Skeletal muscle tissue (tissue), 3 donors: ENCODE measurements at regions not wholly inside any gene's neighbourhood (a gene's known extent, or its start where the extent isn't known, plus 50 kb on each side); places are given as distances from the start of the nearest gene placed in this dataset.

Experiments used
- H3K27ac ChIP-seq: one replicate; pipeline ENCODE4 v1.7.0; 2013; ENCODE audit warnings: mild to moderate bottlenecking, low read depth, low read length, inconsistent platforms
- H3K27me3 ChIP-seq, 3 donors: one replicate each; pipeline ENCODE4 v1.7.0; 2013; ENCODE audit warnings: low read length in 3 of 3; ENCODE audit not compliant: control insufficient read depth in 3 of 3, insufficient read depth in 3 of 3
- H3K36me3 ChIP-seq, 3 donors: one replicate each; pipeline ENCODE4 v1.7.0; 2013; ENCODE audit warnings: low read length in 3 of 3; ENCODE audit not compliant: control insufficient read depth in 3 of 3, insufficient read depth in 3 of 3
- H3K4me1 ChIP-seq, 3 donors: one replicate each; pipeline ENCODE4 v1.7.0; 2013; ENCODE audit warnings: low read length in 3 of 3, mild to moderate bottlenecking in 3 of 3; ENCODE audit not compliant: control insufficient read depth in 3 of 3, insufficient read depth in 3 of 3
- H3K4me3 ChIP-seq, 3 donors: one replicate each; pipeline ENCODE4 v1.7.0; 2013; ENCODE audit warnings: low read length in 3 of 3
- H3K9ac ChIP-seq, 3 donors: one replicate each; pipeline ENCODE4 v1.7.0; 2013; ENCODE audit warnings: low read length in 3 of 3, mild to moderate bottlenecking in 3 of 3, moderate library complexity in 2 of 3, low read depth in 1 of 3
- H3K9me3 ChIP-seq, 3 donors: one replicate each; pipeline ENCODE4 v1.7.0; 2013; ENCODE audit warnings: low read length in 3 of 3; ENCODE audit not compliant: control insufficient read depth in 3 of 3
- donor health status: Osteomylitis.

GRCh38 chr12:107955966-107956643 is 173.0 kb upstream of the WSCD2 start:
- Histone ChIP-seq H3K4me3 (no peak overlapping the region), H3K9ac (no peak overlapping the region), H3K27me3 (peaks cover 2 to 6% (median 5%) of the 10 kb centered on the region in 3 donors), H3K9me3 (no peaks in the 10 kb centered on the region), H3K4me1 (no peaks in the 10 kb centered on the region), H3K27ac (no peak overlapping the region), H3K36me3 (no peaks in the 10 kb centered on the region)

DNA sequence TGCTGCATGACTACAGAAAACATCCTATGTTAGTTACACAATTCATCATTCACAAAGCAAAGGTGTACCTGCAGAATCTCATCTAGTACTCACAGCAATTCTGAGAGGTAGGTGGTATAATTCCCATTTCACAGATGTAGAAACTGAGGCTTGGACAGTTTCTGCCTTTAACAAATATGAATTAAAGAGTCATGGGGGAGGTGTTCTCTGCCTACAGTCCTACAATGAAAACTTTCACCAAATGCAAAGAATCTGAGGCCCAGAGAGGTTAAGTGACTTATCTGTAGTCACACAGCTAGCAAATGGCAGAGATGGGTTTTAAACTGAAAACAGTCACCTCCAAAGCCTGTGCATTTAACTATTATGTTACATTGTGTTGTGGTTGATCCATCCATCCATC is 171.6 kb upstream of the WSCD2 start:
- H3K4me3 ChIP-seq, result no peak overlapping the region
- H3K9ac ChIP-seq, result no peak overlapping the region
- no peaks in the 10 kb centered on the region for H3K36me3 ChIP-seq
- no peaks in the 10 kb centered on the region for H3K9me3 ChIP-seq
- no peak overlapping the region for H3K27ac ChIP-seq
- peaks cover 2 to 5% (median 4%) of the 10 kb centered on the region in 3 donors for H3K27me3 ChIP-seq
- H3K4me1 ChIP-seq, result no peaks in the 10 kb centered on the region

DNA sequence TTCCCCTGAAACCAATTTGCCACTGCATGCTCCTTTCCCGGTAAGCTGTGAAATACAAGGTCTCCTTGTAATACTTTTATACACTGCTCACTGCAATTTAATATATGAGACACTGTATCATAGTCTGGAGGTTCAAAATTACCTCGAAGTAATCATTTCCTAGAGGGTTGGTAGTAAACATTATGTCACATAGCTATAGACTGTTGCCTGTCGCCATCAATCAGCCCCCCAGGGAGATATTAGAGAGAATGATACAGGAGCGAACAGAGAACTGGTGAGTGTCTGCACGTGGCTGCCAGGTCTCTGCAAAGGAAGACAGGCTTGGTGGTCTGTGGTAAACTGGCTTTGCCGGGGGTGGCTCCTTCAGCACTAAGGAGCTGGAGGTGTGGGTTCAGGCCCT is 165.5 kb upstream of the WSCD2 start:
- Histone ChIP-seq H3K4me3 (no peak overlapping the region), H3K27ac (no peak overlapping the region), H3K27me3 (no peaks in the 10 kb centered on the region), H3K4me1 (no peaks in the 10 kb centered on the region), H3K9ac (no peak overlapping the region), H3K36me3 (no peaks in the 10 kb centered on the region), H3K9me3 (no peaks in the 10 kb centered on the region)

DNA sequence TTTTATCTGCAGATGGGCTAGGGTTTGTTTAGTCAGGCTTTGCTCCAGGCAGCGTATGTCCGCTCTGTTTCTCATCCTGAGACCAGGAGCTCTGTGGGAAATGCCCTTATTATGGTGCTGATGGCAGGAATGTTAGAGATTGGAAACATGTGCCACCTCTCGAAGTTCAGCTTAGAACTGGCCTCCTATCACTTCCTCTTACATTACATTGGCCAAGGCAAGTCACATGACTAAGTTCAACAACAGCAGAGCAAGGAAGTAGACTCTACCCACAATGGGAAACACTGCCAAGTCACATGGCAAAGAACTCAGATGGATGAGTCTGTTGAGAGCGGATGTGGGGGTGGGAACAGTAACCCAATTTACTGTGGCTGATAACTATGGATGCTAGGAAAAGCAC is 161.9 kb upstream of the WSCD2 start:
- Histone ChIP-seq H3K27ac (no peak overlapping the region), H3K9me3 (no peaks in the 10 kb centered on the region), H3K27me3 (no peaks in the 10 kb centered on the region), H3K4me3 (no peak overlapping the region), H3K4me1 (no peaks in the 10 kb centered on the region), H3K36me3 (no peaks in the 10 kb centered on the region), H3K9ac (no peak overlapping the region)

DNA sequence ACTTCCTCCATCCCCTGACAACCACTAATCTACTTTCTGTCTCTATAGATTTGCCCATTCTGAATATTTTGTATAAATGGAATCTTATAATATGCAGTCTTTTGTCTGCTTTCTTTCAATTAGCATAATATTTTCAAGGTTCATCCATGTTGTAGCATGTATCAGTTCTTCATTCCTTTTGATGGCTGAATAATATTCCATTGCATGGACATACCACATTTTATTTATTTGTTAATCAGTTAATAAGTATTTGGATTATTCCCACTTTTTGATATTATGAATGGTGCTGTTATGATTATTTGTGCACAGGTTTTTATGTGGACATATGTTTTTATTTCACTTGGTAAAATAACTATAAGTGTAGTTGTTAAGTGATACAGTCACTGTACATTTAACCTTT is 155.1 kb upstream of the WSCD2 start:
- Histone ChIP-seq H3K27me3 (no peaks in the 10 kb centered on the region), H3K4me1 (no peaks in the 10 kb centered on the region), H3K36me3 (no peaks in the 10 kb centered on the region), H3K9me3 (peaks cover 0 to 2% (median 0%) of the 10 kb centered on the region in 3 donors), H3K4me3 (no peak overlapping the region), H3K9ac (no peak overlapping the region), H3K27ac (no peak overlapping the region)

GRCh38 chr12:107976331-107976730 is 152.8 kb upstream of the WSCD2 start:
- H3K9ac ChIP-seq, result no peak overlapping the region

DNA sequence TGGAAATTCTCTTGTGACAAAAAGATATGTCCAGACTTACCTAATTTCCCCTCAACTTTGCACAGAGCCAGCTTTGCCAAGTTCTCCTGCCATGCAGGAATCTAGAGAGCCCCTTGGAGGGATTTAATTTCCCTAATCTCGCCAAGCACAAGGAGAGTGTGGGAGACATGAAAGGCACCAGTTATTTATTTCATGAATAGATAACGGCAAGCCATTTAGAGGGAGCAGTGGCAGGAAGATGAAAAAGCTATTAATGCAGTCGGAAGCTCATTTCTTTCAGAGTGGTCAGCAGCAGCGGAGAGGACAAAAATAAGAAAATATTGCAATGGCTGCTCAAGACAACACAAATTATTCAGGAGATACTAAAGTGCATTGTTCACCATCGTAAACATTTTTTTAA is 150.9 kb upstream of the WSCD2 start:
- H3K27ac ChIP-seq, result no peak overlapping the region
- peaks cover 0 to 12% (median 0%) of the 10 kb centered on the region in 3 donors for H3K27me3 ChIP-seq
- H3K4me1 ChIP-seq, result no peaks in the 10 kb centered on the region
- no peaks in the 10 kb centered on the region for H3K36me3 ChIP-seq
- H3K4me3 ChIP-seq, result no peak overlapping the region
- H3K9ac ChIP-seq, result no peak overlapping the region
- H3K9me3 ChIP-seq, result peaks cover 0 to 2% (median 0%) of the 10 kb centered on the region in 3 donors

More at GRCh38 chr12:107976331-107976730, 152.8 kb upstream of the WSCD2 start:
- H3K9me3 ChIP-seq, result peaks cover 0 to 2% (median 0%) of the 10 kb centered on the region in 3 donors
- no peaks in the 10 kb centered on the region for H3K36me3 ChIP-seq
- no peak overlapping the region for H3K4me3 ChIP-seq
- no peaks in the 10 kb centered on the region for H3K4me1 ChIP-seq
- peaks cover 0 to 5% (median 0%) of the 10 kb centered on the region in 3 donors for H3K27me3 ChIP-seq
- no peak overlapping the region for H3K27ac ChIP-seq

- Histone ChIP-seq H3K27ac (no peak overlapping the region), H3K4me3 (no peak overlapping the region), H3K4me1 (no peaks in the 10 kb centered on the region), H3K36me3 (no peaks in the 10 kb centered on the region), H3K27me3 (peaks cover 0 to 12% (median 0%) of the 10 kb centered on the region in 3 donors), H3K9ac (no peak overlapping the region), H3K9me3 (peaks cover 0 to 2% (median 0%) of the 10 kb centered on the region in 3 donors)
These were observed 150.4 kb upstream of the WSCD2 start for GRCh38 chr12:107978641-107979040.

DNA sequence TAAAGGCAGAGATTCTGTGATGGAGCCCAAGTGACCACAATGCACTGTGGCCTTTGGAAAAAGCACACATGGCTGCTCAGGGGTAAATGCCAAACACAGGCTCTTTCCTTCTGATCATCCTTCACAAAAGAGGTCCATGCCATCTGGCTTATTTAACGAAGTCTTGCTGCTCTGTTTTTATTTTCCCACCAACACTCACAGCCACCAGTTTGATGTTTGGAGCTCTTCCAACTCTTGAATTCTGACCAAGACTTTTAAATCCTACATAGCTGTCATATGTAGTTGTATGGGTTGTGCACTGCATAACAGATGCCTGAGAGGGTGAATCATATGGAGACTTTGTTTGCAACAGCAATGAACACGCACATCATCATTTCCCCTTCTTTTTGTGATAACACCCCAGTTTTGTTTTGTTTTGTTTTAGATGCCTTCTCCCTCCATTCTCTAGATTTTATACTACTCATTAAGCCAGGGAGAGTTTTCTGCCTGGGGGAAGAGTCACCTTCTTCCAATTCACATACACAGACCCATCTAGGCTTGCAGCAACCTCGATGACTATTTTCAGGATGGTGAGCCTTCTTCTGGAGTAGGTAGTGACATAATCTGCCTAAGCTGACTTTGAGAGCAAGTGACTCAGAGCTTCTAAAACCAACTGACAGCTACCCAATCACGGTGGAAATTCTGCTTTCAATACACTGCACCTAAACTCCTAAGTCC is 145.2 kb upstream of the WSCD2 start:
- H3K9me3 ChIP-seq, result no peaks in the 10 kb centered on the region
- H3K36me3 ChIP-seq, result no peaks in the 10 kb centered on the region
- H3K27me3 ChIP-seq, result peaks cover 0 to 12% (median 0%) of the 10 kb centered on the region in 3 donors
- H3K9ac ChIP-seq, result no peak overlapping the region
- H3K4me1 ChIP-seq, result no peaks in the 10 kb centered on the region
- no peak overlapping the region for H3K27ac ChIP-seq
- no peak overlapping the region for H3K4me3 ChIP-seq

- no peak overlapping the region for H3K4me3 ChIP-seq
- no peak overlapping the region for H3K27ac ChIP-seq
- H3K9ac ChIP-seq, result no peak overlapping the region
- no peaks in the 10 kb centered on the region for H3K4me1 ChIP-seq
- H3K27me3 ChIP-seq, result peaks cover 0 to 11% (median 0%) of the 10 kb centered on the region in 3 donors
- no peaks in the 10 kb centered on the region for H3K36me3 ChIP-seq
- H3K9me3 ChIP-seq, result no peaks in the 10 kb centered on the region
These were observed 144.1 kb upstream of the WSCD2 start for GRCh38 chr12:107984973-107985372.
